Glutamatergic neuron (in vitro differentiated cells): ENCODE measurements at regions not wholly inside any gene's neighbourhood (a gene's known extent, or its start where the extent isn't known, plus 50 kb on each side); places are given as distances from the start of the nearest gene placed in this dataset.
"Not testable (repeated sequence)": the region's sequence is repeated elsewhere in the genome, so short reads cannot be mapped to it uniquely, and the experiment has no call there.

ENCODE experiments used
- DNase-seq: peaks from one replicate; pipeline ENCODE4 v3.0.0; 2022
- H3K27ac Mint-ChIP-seq: one replicate; pipeline ENCODE4 v1.8.0; 2020; ENCODE audit warnings: mild to moderate bottlenecking, mixed read lengths, inconsistent platforms; ENCODE audit not compliant: unreplicated experiment
- H3K27me3 Mint-ChIP-seq: one replicate; pipeline ENCODE4 v1.8.0; 2020; ENCODE audit warnings: mild to moderate bottlenecking, moderate library complexity, mixed read lengths, inconsistent platforms; ENCODE audit not compliant: unreplicated experiment
- H3K36me3 Mint-ChIP-seq: one replicate; pipeline ENCODE4 v1.8.0; 2020; ENCODE audit warnings: mild to moderate bottlenecking, mixed read lengths, inconsistent platforms; ENCODE audit not compliant: unreplicated experiment
- H3K4me1 Mint-ChIP-seq: one replicate; pipeline ENCODE4 v1.8.0; 2020; ENCODE audit warnings: mild to moderate bottlenecking, low read depth, mixed read lengths, inconsistent platforms; ENCODE audit not compliant: unreplicated experiment
- H3K4me3 Mint-ChIP-seq: one replicate; pipeline ENCODE4 v1.8.0; 2020; ENCODE audit warnings: mild to moderate bottlenecking, mixed read lengths, inconsistent platforms; ENCODE audit not compliant: unreplicated experiment
- H3K9me3 Mint-ChIP-seq: one replicate; pipeline ENCODE4 v1.8.0; 2020; ENCODE audit warnings: mild to moderate bottlenecking, moderate library complexity, mixed read lengths, inconsistent platforms; ENCODE audit not compliant: unreplicated experiment
- TF ChIP-seq, protein P1 (sequence below): fragments of 200-600 bp; sonication (generic); IDR thresholded peaks from one replicate; pipeline ENCODE4 v1.5.0; 2021; ENCODE audit not compliant: partially characterized antibody, unreplicated experiment

DNA sequence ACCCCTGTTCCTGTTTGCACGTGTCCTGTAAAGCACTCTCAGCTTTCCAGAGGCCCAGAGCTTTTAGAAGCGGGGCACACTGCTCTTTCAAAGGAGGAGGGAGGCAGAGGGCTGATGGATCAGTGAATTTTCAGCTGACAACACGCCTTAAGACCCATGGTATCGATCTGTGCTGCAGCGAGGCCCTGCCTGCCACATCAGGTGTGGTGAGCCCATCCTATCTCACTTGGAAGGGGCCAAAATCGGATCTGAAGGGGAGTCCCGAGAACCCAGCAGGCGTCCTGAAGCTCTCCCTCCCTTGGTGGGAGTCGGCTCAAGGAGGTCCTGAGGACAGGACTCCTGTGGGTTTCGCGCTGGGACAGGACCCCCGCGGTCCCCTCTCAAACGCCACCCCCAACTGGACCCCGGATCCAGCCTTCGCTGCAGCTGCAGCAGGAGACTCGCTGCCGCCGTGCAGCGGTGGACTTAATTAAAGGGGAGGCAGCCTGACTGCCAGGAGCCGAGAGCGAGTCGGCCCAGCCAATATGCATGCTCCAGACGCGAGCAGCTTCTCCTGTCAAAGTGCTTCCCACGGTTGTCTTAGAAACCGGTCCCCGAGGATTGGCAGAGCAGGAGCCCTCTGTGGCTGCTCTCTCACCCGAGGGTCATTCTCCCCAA is 580.0 kb upstream of the ZNF337 start:
- Mint-ChIP-seq H3K4me1 (peaks cover 13% of the 10 kb centered on the region), H3K9me3 (peaks cover 8% of the 10 kb centered on the region), H3K27me3 (peaks cover 4% of the 10 kb centered on the region), H3K27ac (peak overlapping the region; percentile 82), H3K36me3 (peaks cover 9% of the 10 kb centered on the region), H3K4me3 (peak overlapping the region; percentile 28)
- peak; percentile 65 for DNase-seq
- TF ChIP-seq, protein P1, sequence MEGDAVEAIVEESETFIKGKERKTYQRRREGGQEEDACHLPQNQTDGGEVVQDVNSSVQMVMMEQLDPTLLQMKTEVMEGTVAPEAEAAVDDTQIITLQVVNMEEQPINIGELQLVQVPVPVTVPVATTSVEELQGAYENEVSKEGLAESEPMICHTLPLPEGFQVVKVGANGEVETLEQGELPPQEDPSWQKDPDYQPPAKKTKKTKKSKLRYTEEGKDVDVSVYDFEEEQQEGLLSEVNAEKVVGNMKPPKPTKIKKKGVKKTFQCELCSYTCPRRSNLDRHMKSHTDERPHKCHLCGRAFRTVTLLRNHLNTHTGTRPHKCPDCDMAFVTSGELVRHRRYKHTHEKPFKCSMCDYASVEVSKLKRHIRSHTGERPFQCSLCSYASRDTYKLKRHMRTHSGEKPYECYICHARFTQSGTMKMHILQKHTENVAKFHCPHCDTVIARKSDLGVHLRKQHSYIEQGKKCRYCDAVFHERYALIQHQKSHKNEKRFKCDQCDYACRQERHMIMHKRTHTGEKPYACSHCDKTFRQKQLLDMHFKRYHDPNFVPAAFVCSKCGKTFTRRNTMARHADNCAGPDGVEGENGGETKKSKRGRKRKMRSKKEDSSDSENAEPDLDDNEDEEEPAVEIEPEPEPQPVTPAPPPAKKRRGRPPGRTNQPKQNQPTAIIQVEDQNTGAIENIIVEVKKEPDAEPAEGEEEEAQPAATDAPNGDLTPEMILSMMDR: no peak

DNA sequence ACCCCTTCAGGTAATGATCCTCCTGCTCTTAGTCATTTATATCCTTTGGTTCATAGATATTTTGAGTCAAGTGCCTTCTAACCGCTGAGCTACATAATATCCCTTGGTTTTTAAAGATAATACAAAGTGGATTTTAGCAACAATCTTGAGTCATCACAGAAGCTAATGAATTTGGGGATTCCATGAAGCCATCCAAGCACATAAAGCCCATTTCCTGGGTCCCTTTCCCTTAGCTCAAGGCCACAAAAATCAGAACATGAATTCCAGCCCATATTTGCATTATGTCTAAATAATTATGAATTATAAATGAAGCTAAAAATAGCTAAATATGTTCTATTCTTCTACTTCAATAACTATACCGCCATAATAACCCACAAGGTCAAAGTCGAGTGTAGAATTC is 572.1 kb upstream of the ZNF337 start:
- not testable (repeated sequence) for H3K36me3 Mint-ChIP-seq, H3K4me3 Mint-ChIP-seq, H3K4me1 Mint-ChIP-seq, DNase-seq, H3K27ac Mint-ChIP-seq, H3K27me3 Mint-ChIP-seq, H3K9me3 Mint-ChIP-seq

DNA sequence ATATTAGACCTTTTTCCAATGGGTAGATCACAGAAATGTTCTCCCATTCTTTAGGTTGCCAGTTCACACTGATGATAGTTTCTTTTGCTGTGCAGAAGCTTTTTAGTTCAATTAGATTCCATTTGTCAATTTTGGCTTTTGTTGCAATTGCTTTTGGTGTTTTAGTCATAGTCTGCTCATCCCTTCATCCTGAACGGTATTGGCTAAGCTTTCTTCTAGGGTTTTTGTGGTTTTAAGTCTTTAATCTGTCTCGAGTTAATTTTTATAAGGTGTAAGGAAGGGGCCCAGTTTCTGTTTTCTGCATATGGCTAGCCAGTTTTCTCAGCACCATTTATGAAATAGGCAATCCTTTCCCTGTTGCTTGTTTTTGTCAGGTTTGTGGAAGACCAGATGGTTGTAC is 564.3 kb upstream of the ZNF337 start:
- not testable (repeated sequence) for H3K27me3 Mint-ChIP-seq, H3K27ac Mint-ChIP-seq, H3K4me3 Mint-ChIP-seq

DNA sequence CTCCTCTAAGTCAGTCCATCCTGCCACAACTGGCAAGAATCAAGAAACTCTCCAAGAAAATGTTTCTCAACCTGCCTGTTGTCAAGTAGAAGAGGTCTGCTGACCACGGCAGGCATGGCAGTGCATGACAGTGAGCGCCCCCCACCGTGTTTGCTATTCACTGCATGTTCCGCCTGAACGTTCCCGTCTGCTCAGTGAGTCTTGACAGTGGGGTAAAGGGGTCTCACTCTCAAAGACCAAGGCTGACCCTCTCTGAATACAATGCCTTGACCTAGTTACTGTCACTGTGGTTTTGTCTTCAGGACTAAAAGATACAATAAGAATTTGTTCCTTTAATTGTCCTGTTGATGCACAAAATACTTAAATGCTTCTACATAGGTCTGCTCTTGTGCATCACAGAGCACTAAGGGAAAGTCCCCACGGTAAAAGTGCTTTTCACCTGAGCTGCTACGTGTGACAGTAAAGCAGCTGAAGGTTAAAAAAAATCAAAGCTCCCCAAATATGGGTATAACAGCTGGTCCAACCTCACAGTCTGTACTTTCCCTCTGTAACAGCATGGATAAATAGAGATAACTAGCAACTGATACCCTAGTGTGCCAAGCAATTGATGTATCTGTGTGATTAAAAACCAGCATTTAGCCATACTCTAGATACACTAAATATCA is 555.8 kb upstream of the ZNF337 start:
- H3K4me1 Mint-ChIP-seq, H3K27me3 Mint-ChIP-seq, DNase-seq, H3K27ac Mint-ChIP-seq, H3K36me3 Mint-ChIP-seq, H3K4me3 Mint-ChIP-seq, H3K9me3 Mint-ChIP-seq: not testable (repeated sequence)

More for the DNA sequence above, 564.3 kb upstream of the ZNF337 start:
- not testable (repeated sequence) for H3K36me3 Mint-ChIP-seq, H3K4me1 Mint-ChIP-seq, DNase-seq, H3K9me3 Mint-ChIP-seq

DNA sequence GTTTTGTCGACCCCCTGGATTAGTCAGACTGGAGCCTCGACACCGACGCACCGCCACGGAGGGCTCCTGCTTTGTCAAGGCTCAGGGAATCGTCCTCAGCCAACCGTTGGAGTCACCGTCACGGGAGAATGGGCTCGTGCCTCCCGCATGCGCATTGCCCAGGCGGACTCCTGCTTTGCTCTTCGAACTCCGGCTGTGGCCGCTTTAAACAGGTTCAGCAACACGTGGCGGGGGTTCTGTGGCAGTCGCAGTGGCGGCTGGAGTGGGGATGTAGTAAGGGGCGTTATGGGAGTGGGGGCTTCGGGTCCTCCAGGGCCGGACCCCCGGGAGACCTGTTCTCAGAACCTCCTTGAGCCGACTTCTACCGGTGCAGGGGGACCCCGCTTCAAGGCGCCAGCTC is 554.7 kb upstream of the ZNF337 start:
- H3K4me1 Mint-ChIP-seq, H3K9me3 Mint-ChIP-seq, H3K36me3 Mint-ChIP-seq: not testable (repeated sequence)

DNA sequence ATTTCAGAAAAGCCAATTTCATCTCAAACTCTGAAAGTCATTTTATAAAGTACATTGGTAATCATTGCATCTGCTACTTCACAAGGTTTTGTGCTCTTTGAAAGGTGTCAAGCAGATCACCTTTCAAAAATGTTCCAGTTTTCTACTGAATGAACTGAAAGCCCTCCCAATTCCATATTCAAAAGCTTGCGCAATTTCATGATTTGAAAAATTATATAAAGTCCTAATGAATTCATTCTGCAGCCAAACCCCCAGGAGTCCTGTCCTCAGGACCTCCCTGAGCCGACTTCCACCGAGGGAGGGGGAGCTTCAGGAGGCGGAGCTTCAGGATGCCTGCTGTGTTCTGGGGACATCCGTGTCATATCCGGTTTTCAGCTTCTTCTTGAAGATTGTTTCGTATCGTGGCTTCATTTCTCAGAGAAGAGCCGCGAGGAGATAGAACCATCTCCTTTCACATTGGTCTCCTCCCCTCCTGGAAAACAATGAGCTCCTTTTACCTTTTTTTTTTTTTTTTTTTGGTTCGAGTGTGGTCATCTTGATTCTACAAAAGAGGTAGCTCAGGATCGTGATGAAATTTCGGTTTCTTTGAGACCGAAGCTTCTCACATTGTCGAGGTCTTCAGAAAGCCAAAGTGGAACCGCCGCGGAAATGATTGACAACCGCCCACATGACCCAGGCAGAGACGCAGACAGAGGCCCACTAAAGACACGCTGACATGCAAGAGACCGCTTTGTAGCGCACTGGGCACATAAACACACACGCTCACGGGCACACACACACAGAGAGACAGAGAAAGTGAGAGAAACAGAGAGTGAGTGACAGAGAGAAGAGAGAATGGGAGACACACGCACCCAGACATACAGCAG is 553.8 kb upstream of the ZNF337 start:
- not testable (repeated sequence) for H3K36me3 Mint-ChIP-seq, H3K27me3 Mint-ChIP-seq, DNase-seq, H3K4me3 Mint-ChIP-seq, H3K27ac Mint-ChIP-seq, H3K9me3 Mint-ChIP-seq, H3K4me1 Mint-ChIP-seq

More for the DNA sequence above, 554.7 kb upstream of the ZNF337 start:
- H3K4me3 Mint-ChIP-seq, H3K27ac Mint-ChIP-seq, H3K27me3 Mint-ChIP-seq, DNase-seq: not testable (repeated sequence)

DNA sequence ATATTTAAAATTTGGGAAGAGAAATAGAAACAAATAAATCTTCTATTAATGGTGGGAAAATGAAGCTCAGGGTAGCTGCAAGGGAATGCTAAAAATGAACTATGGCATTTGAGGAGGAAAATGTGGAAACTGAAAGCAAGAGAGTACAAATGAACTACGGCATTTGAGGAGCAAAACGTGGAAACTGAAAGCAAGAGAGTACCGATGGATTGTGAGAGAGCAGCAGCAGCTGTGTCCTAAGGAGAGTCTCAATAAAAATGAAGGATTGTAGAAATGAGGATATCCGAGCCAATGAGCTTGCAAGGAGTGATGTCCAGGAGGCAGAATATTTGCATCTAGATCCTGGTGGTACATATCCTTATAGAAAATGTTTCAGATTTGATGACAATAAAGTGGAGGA is 547.1 kb upstream of the ZNF337 start:
- DNase-seq: no peak
- TF ChIP-seq, protein P1: no peak
- H3K4me3 Mint-ChIP-seq: no peak overlapping the region
- H3K9me3 Mint-ChIP-seq: peaks cover 2% of the 10 kb centered on the region
- no peaks in the 10 kb centered on the region for H3K4me1 Mint-ChIP-seq
- peaks cover 5% of the 10 kb centered on the region for H3K27me3 Mint-ChIP-seq
- no peaks in the 10 kb centered on the region for H3K36me3 Mint-ChIP-seq
- H3K27ac Mint-ChIP-seq: no peak overlapping the region

DNA sequence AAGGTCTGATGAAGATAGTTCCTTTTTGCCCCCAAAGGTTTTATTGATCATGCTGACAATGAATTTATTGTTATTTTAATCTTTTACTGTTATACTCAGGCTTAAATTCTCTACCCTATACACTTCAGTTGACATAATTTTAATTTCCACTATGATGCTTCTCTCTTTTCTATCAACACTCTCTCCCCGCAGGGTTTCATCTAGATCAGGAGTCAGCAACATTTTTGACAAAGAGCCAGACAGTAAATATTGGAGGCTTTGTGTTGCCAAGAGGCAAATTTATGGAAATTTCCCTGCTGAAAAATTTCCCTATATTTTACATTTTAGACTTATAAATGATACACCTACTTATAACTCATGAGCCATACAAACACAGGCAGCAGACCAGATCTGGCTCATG is 524.0 kb upstream of the ZNF337 start:
- not testable (repeated sequence) for H3K36me3 Mint-ChIP-seq, H3K9me3 Mint-ChIP-seq, H3K4me1 Mint-ChIP-seq, H3K27ac Mint-ChIP-seq, H3K27me3 Mint-ChIP-seq, DNase-seq, H3K4me3 Mint-ChIP-seq

DNA sequence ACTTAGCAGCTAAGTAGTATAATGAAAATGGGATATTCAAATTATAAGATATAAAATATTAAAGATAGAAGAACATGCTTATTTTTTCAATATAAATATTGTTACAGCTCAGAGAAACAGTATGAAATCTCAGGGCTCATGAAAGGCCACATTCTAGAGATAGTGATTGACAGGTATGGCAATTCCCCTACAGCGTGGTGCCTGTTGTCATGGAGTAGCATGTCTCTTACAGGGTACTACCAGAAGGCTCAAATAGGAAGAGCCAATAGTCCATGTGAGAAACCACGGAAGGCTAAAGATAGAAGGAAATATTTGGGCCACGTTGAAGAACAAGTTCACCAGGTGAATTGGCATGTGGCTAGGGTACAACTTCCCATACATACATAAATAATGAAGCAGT is 522.9 kb upstream of the ZNF337 start:
- not testable (repeated sequence) for DNase-seq, H3K4me1 Mint-ChIP-seq, H3K36me3 Mint-ChIP-seq, H3K27ac Mint-ChIP-seq, H3K4me3 Mint-ChIP-seq, H3K9me3 Mint-ChIP-seq, H3K27me3 Mint-ChIP-seq
